H7 (cell line): ENCODE measurements at regions not wholly inside any gene's neighbourhood (a gene's known extent, or its start where the extent isn't known, plus 50 kb on each side); places are given as distances from the start of the nearest gene placed in this dataset.

ENCODE experiments used
- DNase-seq: peaks from one replicate; pipeline ENCODE4 v3.0.0; 2012
- H3K27me3 ChIP-seq: 2 replicates; pipeline ENCODE4 v1.6.0; 2011; ENCODE audit warnings: mild to moderate bottlenecking, low read length; ENCODE audit not compliant: control insufficient read depth, insufficient read depth
- H3K36me3 ChIP-seq: replicated peaks from 2 replicates; pipeline ENCODE4 v1.5.1; 2011; ENCODE audit warnings: low read length; ENCODE audit not compliant: control insufficient read depth, insufficient read depth
- H3K4me3 ChIP-seq: 2 replicates; pipeline ENCODE4 v1.5.1; 2011; ENCODE audit warnings: low read depth, mild to moderate bottlenecking, control low read depth, low read length, moderate library complexity; ENCODE audit not compliant: insufficient read depth

- Histone ChIP-seq H3K36me3 (no peaks in the 10 kb centered on the region), H3K27me3 (no peaks in the 10 kb centered on the region), H3K4me3 (no peak overlapping the region)
- no peak for DNase-seq
Observed at GRCh38 chr1:208559597-208560329, 315.6 kb upstream of the PLXNA2 start.

GRCh38 chr1:208562151-208562960 is 318.2 kb upstream of the PLXNA2 start:
- no peak for DNase-seq
- Histone ChIP-seq H3K36me3 (no peaks in the 10 kb centered on the region), H3K27me3 (no peaks in the 10 kb centered on the region), H3K4me3 (no peak overlapping the region)

GRCh38 chr1:208564466-208564865 is 320.3 kb upstream of the PLXNA2 start:
- Histone ChIP-seq H3K4me3 (no peak overlapping the region), H3K27me3 (no peaks in the 10 kb centered on the region; the same call in 1 of the 2 replicates), H3K36me3 (no peaks in the 10 kb centered on the region)
- no peak for DNase-seq

GRCh38 chr1:208565756-208566440 is 321.7 kb upstream of the PLXNA2 start:
- Histone ChIP-seq H3K36me3 (no peaks in the 10 kb centered on the region), H3K4me3 (no peak overlapping the region), H3K27me3 (no peaks in the 10 kb centered on the region; the same call in 1 of the 2 replicates)
- DNase-seq: no peak

GRCh38 chr1:208569181-208569580 is 325.0 kb upstream of the PLXNA2 start:
- no peak for DNase-seq
- Histone ChIP-seq H3K36me3 (no peaks in the 10 kb centered on the region), H3K27me3 (no peaks in the 10 kb centered on the region; the same call in 1 of the 2 replicates), H3K4me3 (no peak overlapping the region)

- no peak overlapping the region for H3K4me3 ChIP-seq
Observed at GRCh38 chr1:208570362-208570761, 326.2 kb upstream of the PLXNA2 start.

GRCh38 chr1:208576425-208576824 is 332.2 kb upstream of the PLXNA2 start:
- Histone ChIP-seq H3K27me3 (no peaks in the 10 kb centered on the region), H3K36me3 (no peaks in the 10 kb centered on the region), H3K4me3 (no peak overlapping the region)
- no peak for DNase-seq

More at GRCh38 chr1:208570362-208570761, 326.2 kb upstream of the PLXNA2 start:
- no peak for DNase-seq
- H3K27me3 ChIP-seq: no peaks in the 10 kb centered on the region; the same call in 1 of the 2 replicates
- H3K36me3 ChIP-seq: no peaks in the 10 kb centered on the region

- Histone ChIP-seq H3K27me3 (no peaks in the 10 kb centered on the region), H3K36me3 (no peaks in the 10 kb centered on the region), H3K4me3 (no peak overlapping the region)
- no peak for DNase-seq
Observed at GRCh38 chr1:208577381-208577905, 333.3 kb upstream of the PLXNA2 start.

GRCh38 chr1:208581209-208581608 is 337.0 kb upstream of the PLXNA2 start:
- no peak for DNase-seq
- Histone ChIP-seq H3K27me3 (no peaks in the 10 kb centered on the region), H3K4me3 (no peak overlapping the region), H3K36me3 (no peaks in the 10 kb centered on the region)

- no peaks in the 10 kb centered on the region for H3K36me3 ChIP-seq
- DNase-seq: no peak
- H3K4me3 ChIP-seq: no peak overlapping the region
- no peaks in the 10 kb centered on the region for H3K27me3 ChIP-seq
Observed at GRCh38 chr1:208581667-208582066, 337.5 kb upstream of the PLXNA2 start.

GRCh38 chr1:208584167-208584755 is 340.1 kb upstream of the PLXNA2 start:
- Histone ChIP-seq H3K27me3 (no peaks in the 10 kb centered on the region), H3K4me3 (no peak overlapping the region), H3K36me3 (no peaks in the 10 kb centered on the region)
- no peak for DNase-seq

GRCh38 chr1:208587110-208587509 is 342.9 kb upstream of the PLXNA2 start:
- no peak for DNase-seq
- no peaks in the 10 kb centered on the region for H3K27me3 ChIP-seq
- H3K4me3 ChIP-seq: no peak overlapping the region
- H3K36me3 ChIP-seq: no peaks in the 10 kb centered on the region

- no peaks in the 10 kb centered on the region for H3K36me3 ChIP-seq
- DNase-seq: no peak
- no peak overlapping the region for H3K4me3 ChIP-seq
- no peaks in the 10 kb centered on the region; the same call in 1 of the 2 replicates for H3K27me3 ChIP-seq
Observed at GRCh38 chr1:208593306-208594006, 349.3 kb upstream of the PLXNA2 start.

GRCh38 chr1:208595236-208595635 is 351.1 kb upstream of the PLXNA2 start:
- Histone ChIP-seq H3K4me3 (no peak overlapping the region), H3K36me3 (no peaks in the 10 kb centered on the region), H3K27me3 (no peaks in the 10 kb centered on the region; the same call in 1 of the 2 replicates)
- DNase-seq: no peak
